ENCODE measurements at regions not wholly inside any gene's neighbourhood (a gene's known extent, or its start where the extent isn't known, plus 50 kb on each side); places are given as distances from the start of the nearest gene placed in this dataset.

DNA sequence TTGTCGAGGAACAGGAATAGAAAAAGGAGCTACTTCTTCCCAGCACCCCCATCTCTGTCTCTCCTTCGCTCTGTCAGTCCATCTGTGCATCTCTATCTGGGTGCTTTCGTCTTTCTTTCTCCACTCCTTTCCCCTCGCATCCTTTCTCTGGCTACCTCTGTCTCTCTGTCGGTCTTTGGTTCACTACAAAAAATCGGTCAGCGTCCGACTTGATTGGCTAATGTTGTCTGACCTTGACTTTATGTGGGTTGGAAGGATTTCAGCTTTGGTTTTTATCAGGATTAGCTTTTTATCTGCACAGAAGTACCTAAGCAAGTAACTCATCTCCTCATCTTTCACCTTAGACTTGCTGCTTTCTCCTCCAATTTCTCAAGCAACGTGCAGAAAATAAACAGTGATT is 575.2 kb upstream of the ZNF462 start:
- FAIRE-seq, result no peak
- Histone ChIP-seq H3K4me2 (ENCODE audit: control insufficient read depth, extremely low read depth, insufficient read depth, low read depth, low read length) (no peak overlapping the region), H4K20me1 (ENCODE audit: control insufficient read depth, extremely low read depth, insufficient read depth, low read length) (no peaks in the 10 kb centered on the region), H3K9ac (ENCODE audit: control insufficient read depth, extremely low read depth, insufficient read depth, low read length) (no peak overlapping the region), H2AFZ (ENCODE audit: control insufficient read depth, low read length) (no peak overlapping the region), H3K79me2 (ENCODE audit: control insufficient read depth, insufficient read depth, low read length) (no peaks in the 10 kb centered on the region), H3K9me3 (ENCODE audit: control insufficient read depth, low read depth, low read length) (no peaks in the 10 kb centered on the region), H3K9me1 (ENCODE audit: control insufficient read depth, extremely low read depth, insufficient read depth, low read length) (no peaks in the 10 kb centered on the region), H3K27ac (ENCODE audit: control insufficient read depth, insufficient read depth, low read length) (no peak overlapping the region), H3K36me3 (ENCODE audit: control insufficient read depth in 2 of 2, extremely low read depth in 1 of 2, insufficient read depth in 2 of 2, low read length in 2 of 2) (no peaks in the 10 kb centered on the region), H3K4me3 (ENCODE audit: control insufficient read depth in 2 of 3, extremely low read depth in 1 of 3, insufficient read depth in 2 of 3, low read depth in 1 of 3, low read length in 3 of 3) (no peak overlapping the region), H3K4me1 (ENCODE audit: control insufficient read depth, extremely low read depth, insufficient read depth, low read length) (no peaks in the 10 kb centered on the region), H3K27me3 (ENCODE audit: control insufficient read depth, extremely low read depth, insufficient read depth, low read length) (no peaks in the 10 kb centered on the region)
- dilution Hi-C loops (cut with MboI; ENCODE audit: extremely low pct_ligation_motif_present, low sequenced_read_pairs), result no loop called here
- no peak for DNase-seq (ENCODE audit: low read depth, low spot score)
- no peak for TF ChIP-seq CTCF (optimal IDR thresholded peaks at IDR 0.05 in 1 of 3, IDR thresholded peaks at IDR 0.05 in 1 of 3, conservative IDR thresholded peaks at IDR 0.05 in 1 of 3; ENCODE audit: extremely low read depth in 1 of 3, insufficient read depth in 2 of 3, low read length in 3 of 3)
- no peak for TF ChIP-seq EZH2 (IDR thresholded peaks at IDR 0.05; ENCODE audit: low read length)

DNA sequence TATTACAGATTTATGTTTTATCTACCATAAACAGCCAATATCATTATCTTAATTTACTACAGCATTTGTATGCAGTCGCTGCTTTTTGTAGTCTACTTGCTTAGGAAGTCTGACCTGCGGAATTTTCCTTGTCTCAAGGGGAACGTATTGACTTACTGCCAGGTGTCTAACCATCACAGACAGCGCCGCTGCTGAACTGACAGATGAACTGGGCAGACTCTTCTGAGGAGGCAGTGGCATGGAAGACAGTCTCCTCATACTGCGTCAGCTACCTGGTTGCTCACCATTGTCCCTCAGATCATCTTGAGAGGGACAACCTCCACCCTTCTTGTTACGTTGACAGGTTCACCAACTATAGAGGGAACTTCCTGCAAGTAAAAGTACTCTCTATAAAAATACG is 574.3 kb upstream of the ZNF462 start:
- H3K27ac ChIP-seq (ENCODE audit: control insufficient read depth, insufficient read depth, low read length), result no peak overlapping the region
- no peak overlapping the region for H2AFZ ChIP-seq (ENCODE audit: control insufficient read depth, low read length)
- H3K9ac ChIP-seq (ENCODE audit: control insufficient read depth, extremely low read depth, insufficient read depth, low read length), result no peak overlapping the region
- dilution Hi-C loops (cut with MboI; ENCODE audit: extremely low pct_ligation_motif_present, low sequenced_read_pairs), result no loop called here
- H3K36me3 ChIP-seq (ENCODE audit: control insufficient read depth in 2 of 2, extremely low read depth in 1 of 2, insufficient read depth in 2 of 2, low read length in 2 of 2), result no peaks in the 10 kb centered on the region
- DNase-seq (ENCODE audit: low read depth, low spot score) (no peak), FAIRE-seq (no peak)
- H3K4me2 ChIP-seq (ENCODE audit: control insufficient read depth, extremely low read depth, insufficient read depth, low read depth, low read length), result no peak overlapping the region
- no peaks in the 10 kb centered on the region for H3K9me1 ChIP-seq (ENCODE audit: control insufficient read depth, extremely low read depth, insufficient read depth, low read length)
- no peaks in the 10 kb centered on the region for H3K9me3 ChIP-seq (ENCODE audit: control insufficient read depth, low read depth, low read length)
- H3K4me1 ChIP-seq (ENCODE audit: control insufficient read depth, extremely low read depth, insufficient read depth, low read length), result no peaks in the 10 kb centered on the region
- H3K27me3 ChIP-seq (ENCODE audit: control insufficient read depth, extremely low read depth, insufficient read depth, low read length), result no peaks in the 10 kb centered on the region
- no peak overlapping the region for H3K4me3 ChIP-seq (ENCODE audit: control insufficient read depth in 2 of 3, extremely low read depth in 1 of 3, insufficient read depth in 2 of 3, low read depth in 1 of 3, low read length in 3 of 3)
- no peak for TF ChIP-seq EZH2 (IDR thresholded peaks at IDR 0.05; ENCODE audit: low read length)
- H4K20me1 ChIP-seq (ENCODE audit: control insufficient read depth, extremely low read depth, insufficient read depth, low read length), result no peaks in the 10 kb centered on the region
- H3K79me2 ChIP-seq (ENCODE audit: control insufficient read depth, insufficient read depth, low read length), result no peaks in the 10 kb centered on the region

DNA sequence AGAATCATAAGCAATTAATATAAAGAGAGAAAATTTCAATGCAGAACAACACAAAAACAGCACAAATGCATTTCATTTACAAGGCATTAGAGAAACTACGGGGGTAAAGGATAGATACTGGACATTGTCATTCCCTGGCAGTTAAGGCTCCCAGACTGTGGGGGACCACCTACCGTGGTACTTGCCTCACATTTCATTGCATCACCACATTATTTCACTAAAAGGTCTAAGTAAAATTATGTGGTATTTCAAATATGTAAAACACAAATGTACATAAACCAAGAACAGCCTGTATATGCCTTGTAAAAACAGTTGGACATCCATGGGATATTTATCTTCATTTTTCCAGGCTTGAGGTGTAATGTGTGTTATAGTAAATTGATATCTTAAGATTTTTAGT is 571.2 kb upstream of the ZNF462 start:
- Histone ChIP-seq H3K9me3 (ENCODE audit: control insufficient read depth, low read depth, low read length) (no peaks in the 10 kb centered on the region), H4K20me1 (ENCODE audit: control insufficient read depth, extremely low read depth, insufficient read depth, low read length) (no peaks in the 10 kb centered on the region), H3K4me2 (ENCODE audit: control insufficient read depth, extremely low read depth, insufficient read depth, low read depth, low read length) (no peak overlapping the region), H3K9ac (ENCODE audit: control insufficient read depth, extremely low read depth, insufficient read depth, low read length) (no peak overlapping the region), H3K79me2 (ENCODE audit: control insufficient read depth, insufficient read depth, low read length) (no peaks in the 10 kb centered on the region), H2AFZ (ENCODE audit: control insufficient read depth, low read length) (no peak overlapping the region), H3K9me1 (ENCODE audit: control insufficient read depth, extremely low read depth, insufficient read depth, low read length) (no peaks in the 10 kb centered on the region), H3K36me3 (ENCODE audit: control insufficient read depth in 2 of 2, extremely low read depth in 1 of 2, insufficient read depth in 2 of 2, low read length in 2 of 2) (no peaks in the 10 kb centered on the region), H3K4me3 (ENCODE audit: control insufficient read depth in 2 of 3, extremely low read depth in 1 of 3, insufficient read depth in 2 of 3, low read depth in 1 of 3, low read length in 3 of 3) (no peak overlapping the region), H3K27ac (ENCODE audit: control insufficient read depth, insufficient read depth, low read length) (no peak overlapping the region), H3K4me1 (ENCODE audit: control insufficient read depth, extremely low read depth, insufficient read depth, low read length) (no peaks in the 10 kb centered on the region), H3K27me3 (ENCODE audit: control insufficient read depth, extremely low read depth, insufficient read depth, low read length) (no peaks in the 10 kb centered on the region)
- FAIRE-seq, result no peak
- TF ChIP-seq EZH2 (IDR thresholded peaks at IDR 0.05; ENCODE audit: low read length) (no peak), CTCF (optimal IDR thresholded peaks at IDR 0.05 in 1 of 3, IDR thresholded peaks at IDR 0.05 in 1 of 3, conservative IDR thresholded peaks at IDR 0.05 in 1 of 3; ENCODE audit: extremely low read depth in 1 of 3, insufficient read depth in 2 of 3, low read length in 3 of 3) (no peak)
- dilution Hi-C loops (cut with MboI; ENCODE audit: extremely low pct_ligation_motif_present, low sequenced_read_pairs), result no loop called here
- DNase-seq (ENCODE audit: low read depth, low spot score), result no peak
